A549 (cell line): ENCODE measurements at regions not wholly inside any gene's neighbourhood (a gene's known extent, or its start where the extent isn't known, plus 50 kb on each side); places are given as distances from the start of the nearest gene placed in this dataset.

Source experiments
- ATAC-seq, 2 experiments: fragments of 200-7000 bp in 1 of 2; fragments of >200 bp in 1 of 2; cut with Nextera tagmentation in 1 of 2; cut with Tn5 transposase in 1 of 2; 3 replicates each; pipeline versions ENCODE4 v1.8.0 to v1.9.1; 2018 to 2020; ENCODE audit warnings: mild to moderate bottlenecking in 1 of 2, moderate library complexity in 1 of 2
- CTCF ChIA-PET: fragments of 300-600 bp; sonication (Branson Sonifier 250); formaldehyde crosslinking; extraction: SDS; loops from one replicate; lab custom pipeline; 2021; ENCODE audit warnings: antibody characterized with exemption, inconsistent platforms; lab: Yijun Ruan, JAX
- POLR2A ChIA-PET: fragments of 350-600 bp; formaldehyde crosslinking; extraction: SDS; loops from one replicate; lab custom pipeline; 2021; ENCODE audit warnings: antibody characterized with exemption, inconsistent platforms; lab: Yijun Ruan, JAX
- DNase-seq, 2 experiments: peaks; one replicate each; pipeline versions ENCODE4 v3.0.0 to v3.0.0-alpha.2; 2011 to 2016; ENCODE audit warnings: low read depth in 1 of 2, low spot score in 1 of 2
- FAIRE-seq: peaks from 2 replicates; lab custom pipeline; 2011; peaks lifted over from hg19 to GRCh38; lab: Jason Lieb, UNC
- H3K27ac ChIP-seq, 2 experiments: fragments of >200 bp; sonication (Bioruptor Twin); formaldehyde crosslinking; 3 replicates each; pipeline ENCODE4 v1.5.1; 2016 to 2017
- H3K4me1 ChIP-seq: fragments of >200 bp; sonication (Bioruptor Twin); formaldehyde crosslinking; 3 replicates; pipeline ENCODE4 v1.6.1; 2016
- H3K4me2 ChIP-seq: fragments of >200 bp; sonication (Bioruptor Twin); formaldehyde crosslinking; 3 replicates; pipeline ENCODE4 v1.6.1; 2016
- H3K4me3 ChIP-seq: fragments of >200 bp; sonication (Bioruptor Twin); formaldehyde crosslinking; 3 replicates; pipeline ENCODE4 v1.5.1; 2016
- H3K9me3 ChIP-seq: fragments of >200 bp; sonication (Bioruptor Twin); formaldehyde crosslinking; 3 replicates; pipeline ENCODE4 v1.6.1; 2016
- BHLHE40 ChIP-seq: IDR thresholded peaks from 2 replicates; pipeline ENCODE4 v1.6.1; 2012; ENCODE audit warnings: low read depth, low read length, inconsistent platforms
- CBX8 ChIP-seq: fragments of 200-600 bp; sonication (generic); IDR thresholded peaks from 2 replicates; pipeline ENCODE4 v1.6.1; 2016
- CEBPB ChIP-seq, 2 experiments: fragments of >200 bp in 1 of 2; sonication (Bioruptor Twin) in 1 of 2; formaldehyde crosslinking in 1 of 2; IDR thresholded peaks; 2 replicates each; pipeline ENCODE4 v1.6.1; 2012 to 2016
- EP300 ChIP-seq, 2 experiments: fragments of >200 bp; sonication (Bioruptor Twin); formaldehyde crosslinking; IDR thresholded peaks; 2 replicates in 1 of 2; 3 replicates in 1 of 2; pipeline ENCODE4 v1.6.1; 2016 to 2017
- ESRRA ChIP-seq: fragments of 150-350 bp; IDR thresholded peaks from 2 replicates; pipeline ENCODE4 v1.6.1; 2014; ENCODE audit warnings: mild to moderate bottlenecking, low read length, borderline replicate concordance
- FOSL2 ChIP-seq, 2 experiments: fragments of 450-650 bp in 1 of 2; fragments of >200 bp in 1 of 2; sonication (Bioruptor Twin) in 1 of 2; formaldehyde crosslinking; IDR thresholded peaks; 2 replicates each; pipeline versions ENCODE4 v1.5.0 to v1.6.1; 2016 to 2020; ENCODE audit warnings: mild to moderate bottlenecking in 1 of 2, moderate library complexity in 1 of 2
- HDAC2 ChIP-seq: fragments of 200-600 bp; sonication (generic); IDR thresholded peaks from 2 replicates; pipeline ENCODE4 v1.6.1; 2016
- HEYL ChIP-seq: fragments of 250-450 bp; sonication (Bioruptor Pico); IDR thresholded peaks from 2 replicates; pipeline ENCODE4 v1.8.0; 2021; ENCODE audit warnings: mild to moderate bottlenecking, moderate library complexity
- HOXB5 ChIP-seq: fragments of 250-450 bp; sonication (Bioruptor Pico); IDR thresholded peaks from 2 replicates; pipeline ENCODE4 v1.5.0; 2020; ENCODE audit warnings: mild to moderate bottlenecking, moderate library complexity
- JUNB ChIP-seq: fragments of >200 bp; sonication (Bioruptor Twin); formaldehyde crosslinking; IDR thresholded peaks from 2 replicates; pipeline ENCODE4 v1.6.1; 2016
- KDM1A ChIP-seq: fragments of 200-600 bp; sonication (generic); IDR thresholded peaks from 2 replicates; pipeline ENCODE4 v1.6.1; 2016; ENCODE audit warnings: low read depth, mild to moderate bottlenecking
- RAD21 ChIP-seq, 2 experiments: fragments of >200 bp in 1 of 2; sonication (Bioruptor Twin) in 1 of 2; formaldehyde crosslinking in 1 of 2; IDR thresholded peaks in 1 of 2; conservative IDR thresholded peaks in 1 of 2; 2 replicates in 1 of 2; 3 replicates in 1 of 2; pipeline ENCODE4 v1.6.1; 2012 to 2018; ENCODE audit warnings: inconsistent platforms in 1 of 2
- RNF2 ChIP-seq: fragments of 200-600 bp; sonication (generic); IDR thresholded peaks from 2 replicates; pipeline ENCODE4 v1.6.1; 2016; ENCODE audit warnings: low read depth, mild to moderate bottlenecking, antibody characterized with exemption, moderate library complexity, borderline replicate concordance
- SREBF2 ChIP-seq: fragments of 450-650 bp; IDR thresholded peaks from 2 replicates; pipeline ENCODE4 v1.6.1; 2014; ENCODE audit warnings: mild to moderate bottlenecking, moderate library complexity
- ZC3H11A ChIP-seq: fragments of 450-650 bp; IDR thresholded peaks from 2 replicates; pipeline ENCODE4 v1.6.1; 2014; ENCODE audit warnings: antibody characterized with exemption, mild to moderate bottlenecking
- ZNF302 ChIP-seq: fragments of 250-450 bp; sonication (Bioruptor Pico); IDR thresholded peaks from 2 replicates; pipeline ENCODE4 v1.9.0; 2021; ENCODE audit warnings: inconsistent platforms, mild to moderate bottlenecking, moderate library complexity
- ZSCAN20 ChIP-seq: fragments of 250-450 bp; sonication (Bioruptor Pico); IDR thresholded peaks from 2 replicates; pipeline ENCODE4 v1.8.0; 2022; ENCODE audit warnings: mild to moderate bottlenecking, moderate library complexity
- WGBS: methylation state at CpG from one replicate; pipeline ENCODE4 v1.1.6; 2017; ENCODE audit errors: missing lambda C conversion rate; 5-methylcytosine and 5-hydroxymethylcytosine counted together
- TF ChIP-seq, protein P1 (sequence below): fragments of >200 bp; sonication (Bioruptor Twin); formaldehyde crosslinking; IDR thresholded peaks from 3 replicates; pipeline ENCODE4 v1.6.1; 2016
- TF ChIP-seq, protein P2 (sequence below): fragments of 150-350 bp; IDR thresholded peaks from 2 replicates; pipeline ENCODE4 v1.6.1; 2014; ENCODE audit warnings: low read depth, mild to moderate bottlenecking, low read length
- TF ChIP-seq, protein P3 (sequence below): fragments of 250-450 bp; sonication (Bioruptor Pico); IDR thresholded peaks from 2 replicates; pipeline ENCODE4 v1.5.0; 2020; ENCODE audit warnings: low read depth, mild to moderate bottlenecking, moderate library complexity

DNA sequence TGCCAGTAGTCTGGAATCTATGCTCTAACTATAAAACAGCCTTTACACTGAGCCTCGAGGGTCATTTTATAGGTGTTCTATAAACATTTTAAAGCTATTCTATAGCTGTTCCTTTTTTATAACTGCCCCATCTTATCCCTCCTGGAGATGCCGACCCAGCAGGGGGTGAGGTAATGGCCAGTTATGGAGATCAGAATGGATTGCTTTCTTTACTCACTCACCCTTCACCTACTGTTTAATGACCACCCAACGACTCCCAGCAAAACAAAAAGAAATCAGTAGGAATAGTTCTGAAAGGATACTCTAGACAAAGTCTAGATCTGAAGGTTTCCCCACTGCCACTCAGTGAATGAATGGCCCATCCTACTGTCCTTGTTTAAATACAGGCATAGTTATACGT lies 1113.1 kb downstream of the FAT4 start:
- ATAC-seq, result no peak
- Histone ChIP-seq H3K4me3 (no peak overlapping the region), H3K27ac (no peak overlapping the region), H3K4me1 (no peaks in the 10 kb centered on the region), H3K4me2 (no peak overlapping the region), H3K9me3 (no peaks in the 10 kb centered on the region)
- 8% methylated on average over 4 of the region's 4 CpGs for WGBS
- TF ChIP-seq ZSCAN20 (CRISPR knock-in tag), result no peak
- TF ChIP-seq JUNB, result no peak
- no peak for TF ChIP-seq ZC3H11A
- no peak for TF ChIP-seq ZNF302 (CRISPR knock-in tag)
- TF ChIP-seq HDAC2, result no peak
- no peak for TF ChIP-seq RAD21 (conservative IDR thresholded peaks at IDR 0.05 in 1 of 2, IDR thresholded peaks at IDR 0.05 in 1 of 2)
- TF ChIP-seq, protein P1, sequence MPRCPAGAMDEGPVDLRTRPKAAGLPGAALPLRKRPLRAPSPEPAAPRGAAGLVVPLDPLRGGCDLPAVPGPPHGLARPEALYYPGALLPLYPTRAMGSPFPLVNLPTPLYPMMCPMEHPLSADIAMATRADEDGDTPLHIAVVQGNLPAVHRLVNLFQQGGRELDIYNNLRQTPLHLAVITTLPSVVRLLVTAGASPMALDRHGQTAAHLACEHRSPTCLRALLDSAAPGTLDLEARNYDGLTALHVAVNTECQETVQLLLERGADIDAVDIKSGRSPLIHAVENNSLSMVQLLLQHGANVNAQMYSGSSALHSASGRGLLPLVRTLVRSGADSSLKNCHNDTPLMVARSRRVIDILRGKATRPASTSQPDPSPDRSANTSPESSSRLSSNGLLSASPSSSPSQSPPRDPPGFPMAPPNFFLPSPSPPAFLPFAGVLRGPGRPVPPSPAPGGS, result no peak
- no peak for TF ChIP-seq HOXB5 (CRISPR knock-in tag)
- no peak for TF ChIP-seq KDM1A
- no peak for TF ChIP-seq BHLHE40
- no peak for TF ChIP-seq RNF2
- FAIRE-seq, result no peak
- DNase-seq, result no peak
- POLR2A ChIA-PET, result interaction anchor here (0.5 kb wide), 1 partner anchor 45 kb away, joined by 6 read pairs; no protein-coding TSS in a partner anchor
- CTCF ChIA-PET, result interaction anchor here (1.0 kb wide), 1 partner anchor 9 kb away, joined by 4 read pairs; no protein-coding TSS in a partner anchor

DNA sequence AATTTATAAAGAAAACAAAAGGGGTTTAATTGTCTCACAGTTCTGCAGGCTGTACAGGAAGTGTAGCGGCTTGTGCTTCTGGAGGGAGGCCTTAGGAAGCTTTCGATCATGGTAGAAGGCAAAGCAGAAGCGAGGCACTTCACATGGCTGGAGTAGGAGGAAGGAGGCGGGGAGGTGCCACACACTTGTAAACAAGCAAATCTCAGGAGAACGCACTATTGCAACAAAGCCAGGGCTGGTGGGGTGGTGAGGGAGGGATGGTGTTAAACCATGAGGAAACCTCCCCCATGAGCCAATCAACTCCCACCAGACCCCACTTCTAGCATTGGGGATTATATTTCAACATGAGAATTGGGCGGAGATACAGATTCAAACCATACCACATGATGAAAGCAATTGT lies 1116.3 kb downstream of the FAT4 start:
- TF ChIP-seq KDM1A (no peak), CEBPB (IDR thresholded peaks at IDR 0.05) (no peak), BHLHE40 (no peak), JUNB (no peak), ESRRA (no peak), CBX8 (no peak), EP300 (IDR thresholded peaks at IDR 0.05) (no peak), HEYL (CRISPR knock-in tag) (no peak), FOSL2 (IDR thresholded peaks at IDR 0.05) (no peak), FOSL2 (CRISPR knock-in tag; IDR thresholded peaks at IDR 0.05) (no peak)
- TF ChIP-seq, protein P2, sequence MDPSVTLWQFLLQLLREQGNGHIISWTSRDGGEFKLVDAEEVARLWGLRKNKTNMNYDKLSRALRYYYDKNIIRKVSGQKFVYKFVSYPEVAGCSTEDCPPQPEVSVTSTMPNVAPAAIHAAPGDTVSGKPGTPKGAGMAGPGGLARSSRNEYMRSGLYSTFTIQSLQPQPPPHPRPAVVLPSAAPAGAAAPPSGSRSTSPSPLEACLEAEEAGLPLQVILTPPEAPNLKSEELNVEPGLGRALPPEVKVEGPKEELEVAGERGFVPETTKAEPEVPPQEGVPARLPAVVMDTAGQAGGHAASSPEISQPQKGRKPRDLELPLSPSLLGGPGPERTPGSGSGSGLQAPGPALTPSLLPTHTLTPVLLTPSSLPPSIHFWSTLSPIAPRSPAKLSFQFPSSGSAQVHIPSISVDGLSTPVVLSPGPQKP, result no peak
- TF ChIP-seq, protein P3, sequence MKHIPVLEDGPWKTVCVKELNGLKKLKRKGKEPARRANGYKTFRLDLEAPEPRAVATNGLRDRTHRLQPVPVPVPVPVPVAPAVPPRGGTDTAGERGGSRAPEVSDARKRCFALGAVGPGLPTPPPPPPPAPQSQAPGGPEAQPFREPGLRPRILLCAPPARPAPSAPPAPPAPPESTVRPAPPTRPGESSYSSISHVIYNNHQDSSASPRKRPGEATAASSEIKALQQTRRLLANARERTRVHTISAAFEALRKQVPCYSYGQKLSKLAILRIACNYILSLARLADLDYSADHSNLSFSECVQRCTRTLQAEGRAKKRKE (CRISPR knock-in tag), result no peak
- Histone ChIP-seq H3K27ac (no peak overlapping the region), H3K4me3 (no peak overlapping the region), H3K9me3 (no peaks in the 10 kb centered on the region), H3K4me1 (no peaks in the 10 kb centered on the region), H3K4me2 (no peak overlapping the region)
- 62% methylated on average over 6 of the region's 6 CpGs for whole genome bisulfite sequencing
- ATAC-seq (no peak), DNase-seq (no peak), FAIRE-seq (no peak)
- POLR2A ChIA-PET, result no interaction called here
- CTCF ChIA-PET, result no interaction called here

DNA sequence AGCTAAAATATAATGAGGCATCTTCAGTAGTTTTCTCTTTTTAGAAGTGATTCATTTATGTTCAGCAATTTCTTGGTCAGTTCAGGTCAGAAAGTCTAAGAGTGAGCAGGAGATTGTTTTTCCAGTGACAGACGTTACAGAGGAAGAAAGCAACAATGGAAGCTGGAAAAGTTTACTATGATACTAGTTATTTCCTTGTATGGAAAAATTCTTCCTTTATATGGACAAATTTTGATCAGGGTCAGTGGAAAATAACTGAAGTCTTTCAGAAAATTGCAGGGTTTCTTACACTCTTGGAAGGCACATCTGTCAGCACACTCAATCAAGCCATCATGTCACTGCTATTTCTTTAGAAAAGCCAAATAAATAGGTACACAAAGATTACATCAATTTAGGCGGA lies 1120.7 kb downstream of the FAT4 start:
- ChIA-PET CTCF (no interaction called here), POLR2A (no interaction called here)
- no peak for DNase-seq
- ATAC-seq, result no peak
- Histone ChIP-seq H3K4me1 (no peaks in the 10 kb centered on the region), H3K4me2 (no peak overlapping the region), H3K4me3 (no peak overlapping the region), H3K27ac (no peak overlapping the region), H3K9me3 (no peaks in the 10 kb centered on the region)
- WGBS, result 33% methylated on average over 2 of the region's 2 CpGs
- no peak for FAIRE-seq
- TF ChIP-seq RNF2, result no peak
- TF ChIP-seq HDAC2, result no peak
- TF ChIP-seq EP300 (IDR thresholded peaks at IDR 0.05), result no peak
- no peak for TF ChIP-seq SREBF2
- TF ChIP-seq, all 56 proteins: peak for 0
